ENCODE measurements at regions not wholly inside any gene's neighbourhood (a gene's known extent, or its start where the extent isn't known, plus 50 kb on each side); places are given as distances from the start of the nearest gene placed in this dataset.

DNA sequence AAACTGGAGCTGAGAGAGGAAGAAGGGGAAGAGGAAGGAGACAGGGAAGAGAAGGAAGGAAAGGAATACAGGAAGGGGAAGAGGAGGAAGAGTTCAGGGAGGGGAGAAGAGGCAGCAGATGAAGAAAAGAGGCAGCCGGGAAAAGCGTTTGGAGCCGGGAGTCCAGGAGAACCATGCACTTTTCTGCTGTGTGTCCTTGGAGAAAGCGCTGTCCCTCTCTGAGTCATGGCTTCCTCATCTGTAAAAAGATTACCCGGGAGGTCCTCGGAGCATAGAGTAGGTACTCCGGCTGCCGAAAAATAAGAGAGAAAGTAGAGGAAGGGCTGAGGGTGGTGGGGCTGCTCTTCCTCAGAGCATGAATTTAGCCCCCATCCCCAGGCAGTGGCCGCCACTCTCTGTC is 226.9 kb downstream of the MN1 start:
- no peaks in the 10 kb centered on the region for H3K79me2 ChIP-seq (ENCODE audit: insufficient read depth, low read length)
- H3K9me3 ChIP-seq (ENCODE audit: control insufficient read depth, low read depth, low read length), result no peaks in the 10 kb centered on the region
- DNase-seq, result no peak
- H4K20me1 ChIP-seq (ENCODE audit: control insufficient read depth, insufficient read depth, insufficient read length), result no peaks in the 10 kb centered on the region
- H3K4ac ChIP-seq (ENCODE audit: low read depth, low read length), result no peak overlapping the region
- H3K56ac ChIP-seq (ENCODE audit: insufficient read length, low read depth, low read length), result no peak overlapping the region
- H3K23me2 ChIP-seq (ENCODE audit: insufficient read length, low read depth, low read length, poor library complexity, severe bottlenecking), result no peaks in the 10 kb centered on the region
- peaks cover 2% of the 10 kb centered on the region; the same call in 1 of the 2 replicates for H3K27me3 ChIP-seq (ENCODE audit: insufficient read depth, low read length)
- no peak overlapping the region for H2AK5ac ChIP-seq (ENCODE audit: insufficient read length, low read length)
- Mint-ChIP-seq H3K27me3 (ENCODE audit: low read depth) (peaks cover 70% of the 10 kb centered on the region), H3K4me3 (no peak overlapping the region), H3K9me3 (peaks cover 4 to 5% of the 10 kb centered on the region in 2 experiments; a peak in 4 of 5 replicates), H3K4me1 (peaks cover 16 to 32% of the 10 kb centered on the region in 2 experiments), H3K36me3 (ENCODE audit: insufficient read depth in 1 of 3, low read depth in 3 of 3) (no peaks in the 10 kb centered on the region), H3K27ac (no peak overlapping the region)
- H3K9ac ChIP-seq (ENCODE audit: extremely low read depth, insufficient read length, low read length), result no peak overlapping the region
- H2BK20ac ChIP-seq (ENCODE audit: low read depth, low read length, poor library complexity, severe bottlenecking), result no peak overlapping the region
- H3K14ac ChIP-seq (ENCODE audit: insufficient read depth, low read length), result no peak overlapping the region
- H2BK15ac ChIP-seq (ENCODE audit: low read depth, low read length), result no peak overlapping the region
- no peak overlapping the region for H3K27ac ChIP-seq (ENCODE audit: insufficient read length, low read depth, low read length)
- no CpG with 5 or more reads among the region's 9 CpGs for WGBS (ENCODE audit: extremely low coverage, insufficient read length, low lambda C conversion rate)
- H3K79me1 ChIP-seq (ENCODE audit: insufficient read depth, low read depth, low read length, poor library complexity, severe bottlenecking), result no peaks in the 10 kb centered on the region
- H2BK120ac ChIP-seq (ENCODE audit: low read depth, low read length, poor library complexity, severe bottlenecking), result no peak overlapping the region
- TF ChIP-seq, protein P1, sequence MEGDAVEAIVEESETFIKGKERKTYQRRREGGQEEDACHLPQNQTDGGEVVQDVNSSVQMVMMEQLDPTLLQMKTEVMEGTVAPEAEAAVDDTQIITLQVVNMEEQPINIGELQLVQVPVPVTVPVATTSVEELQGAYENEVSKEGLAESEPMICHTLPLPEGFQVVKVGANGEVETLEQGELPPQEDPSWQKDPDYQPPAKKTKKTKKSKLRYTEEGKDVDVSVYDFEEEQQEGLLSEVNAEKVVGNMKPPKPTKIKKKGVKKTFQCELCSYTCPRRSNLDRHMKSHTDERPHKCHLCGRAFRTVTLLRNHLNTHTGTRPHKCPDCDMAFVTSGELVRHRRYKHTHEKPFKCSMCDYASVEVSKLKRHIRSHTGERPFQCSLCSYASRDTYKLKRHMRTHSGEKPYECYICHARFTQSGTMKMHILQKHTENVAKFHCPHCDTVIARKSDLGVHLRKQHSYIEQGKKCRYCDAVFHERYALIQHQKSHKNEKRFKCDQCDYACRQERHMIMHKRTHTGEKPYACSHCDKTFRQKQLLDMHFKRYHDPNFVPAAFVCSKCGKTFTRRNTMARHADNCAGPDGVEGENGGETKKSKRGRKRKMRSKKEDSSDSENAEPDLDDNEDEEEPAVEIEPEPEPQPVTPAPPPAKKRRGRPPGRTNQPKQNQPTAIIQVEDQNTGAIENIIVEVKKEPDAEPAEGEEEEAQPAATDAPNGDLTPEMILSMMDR (conservative IDR thresholded peaks at IDR 0.05), result no peak
- H3T11ph ChIP-seq (ENCODE audit: low read length), result no peak overlapping the region
- H3K4me1 ChIP-seq (ENCODE audit: insufficient read depth, low read length), result no peaks in the 10 kb centered on the region
- H3K4me2 ChIP-seq (ENCODE audit: insufficient read depth, insufficient read length, low read length), result no peak overlapping the region
- no peak overlapping the region for H4K8ac ChIP-seq (replicated peaks; ENCODE audit: insufficient read length, low read depth, low read length)
- no peak overlapping the region for H4K91ac ChIP-seq (ENCODE audit: insufficient read length, low read depth, low read length)
- no peak overlapping the region for H2BK12ac ChIP-seq (ENCODE audit: insufficient read length, low read depth, low read length)
- H3K18ac ChIP-seq (ENCODE audit: insufficient read length, low read depth, low read length), result no peak overlapping the region
- no peak overlapping the region for H3K23ac ChIP-seq (ENCODE audit: insufficient read length, low read depth, low read length)
- no peak overlapping the region for H4K5ac ChIP-seq (ENCODE audit: insufficient read length, low read depth, low read length)
- H2AFZ ChIP-seq (ENCODE audit: low read length), result no peak overlapping the region
- no peak overlapping the region for H2BK5ac ChIP-seq (ENCODE audit: insufficient read length, low read length)
